DND-41 (cell line): ENCODE measurements at regions not wholly inside any gene's neighbourhood (a gene's known extent, or its start where the extent isn't known, plus 50 kb on each side); places are given as distances from the start of the nearest gene placed in this dataset.

ENCODE experiments used
- ATAC-seq: fragments of 200-7000 bp; cut with Tn5 transposase; 3 replicates; pipeline ENCODE4 v1.9.1; 2021; ENCODE audit warnings: low read depth; ENCODE audit not compliant: insufficient read depth
- DNase-seq: peaks from one replicate; pipeline ENCODE4 v3.0.0-alpha.2; 2020
- H2AFZ ChIP-seq: 2 replicates; pipeline ENCODE4 v1.6.0; 2012; ENCODE audit warnings: low read depth, low read length
- H3K27ac ChIP-seq: 2 replicates; pipeline ENCODE4 v1.5.1; 2012; ENCODE audit warnings: low read length, inconsistent platforms
- H3K27me3 ChIP-seq: fragments of 200-600 bp; sonication (generic); 2 replicates; pipeline ENCODE4 v1.6.0; 2012; ENCODE audit warnings: low read length, mild to moderate bottlenecking, inconsistent platforms; ENCODE audit not compliant: insufficient read depth, poor library complexity
- H3K36me3 ChIP-seq: 2 replicates; pipeline ENCODE4 v1.5.1; 2012; ENCODE audit warnings: low read length, inconsistent platforms; ENCODE audit not compliant: insufficient read depth
- H3K4me1 ChIP-seq: 2 replicates; pipeline ENCODE4 v1.5.1; 2012; ENCODE audit warnings: mild to moderate bottlenecking, low read length; ENCODE audit not compliant: insufficient read depth
- H3K4me2 ChIP-seq: 2 replicates; pipeline ENCODE4 v1.6.0; 2012; ENCODE audit warnings: mild to moderate bottlenecking, moderate library complexity, low read length, inconsistent platforms; ENCODE audit not compliant: insufficient read depth
- H3K4me3 ChIP-seq, 2 experiments: fragments of 200-600 bp in 1 of 2; shearing (Covaris generic) in 1 of 2; 2 replicates each; pipeline ENCODE4 v1.5.1; 2012 to 2016; ENCODE audit warnings: inconsistent platforms in 2 of 2, low read length in 2 of 2, mild to moderate bottlenecking in 2 of 2, low read depth in 1 of 2, moderate library complexity in 1 of 2
- H3K79me2 ChIP-seq: 2 replicates; pipeline ENCODE4 v1.6.0; 2012; ENCODE audit warnings: low read length, inconsistent platforms; ENCODE audit not compliant: insufficient read depth
- H3K9ac ChIP-seq: 2 replicates; pipeline ENCODE4 v1.6.0; 2012; ENCODE audit warnings: low read depth, mild to moderate bottlenecking, inconsistent platforms, low read length, moderate library complexity
- H3K9me3 ChIP-seq: 2 replicates; pipeline ENCODE4 v1.5.1; 2012; ENCODE audit warnings: low read length, moderate library complexity, mild to moderate bottlenecking, inconsistent platforms; ENCODE audit not compliant: insufficient read depth, severe bottlenecking
- H4K20me1 ChIP-seq: 2 replicates; pipeline ENCODE4 v1.6.0; 2012; ENCODE audit warnings: low read length; ENCODE audit not compliant: insufficient read depth
- CTCF ChIP-seq: IDR thresholded peaks from 2 replicates; pipeline ENCODE4 v1.5.1; 2012; ENCODE audit warnings: borderline replicate concordance, low read length, moderate library complexity, mild to moderate bottlenecking; ENCODE audit not compliant: poor library complexity, severe bottlenecking; ENCODE audit errors: extremely low read depth
- EZH2 ChIP-seq: IDR thresholded peaks from 3 replicates; pipeline ENCODE4 v1.6.1; 2012; ENCODE audit warnings: borderline replicate concordance, low read depth, mild to moderate bottlenecking, moderate library complexity, low read length, inconsistent platforms; ENCODE audit not compliant: severe bottlenecking

- Histone ChIP-seq H3K4me3 (no peak overlapping the region), H4K20me1 (no peaks in the 10 kb centered on the region), H3K9me3 (no peaks in the 10 kb centered on the region), H2AFZ (no peak overlapping the region), H3K27ac (no peak overlapping the region), H3K27me3 (no peaks in the 10 kb centered on the region), H3K36me3 (no peaks in the 10 kb centered on the region), H3K4me1 (no peaks in the 10 kb centered on the region), H3K4me2 (no peak overlapping the region), H3K9ac (no peak overlapping the region), H3K79me2 (no peaks in the 10 kb centered on the region)
- ATAC-seq (no peak), DNase-seq (no peak)
- TF ChIP-seq EZH2 (no peak), CTCF (no peak)
Observed at GRCh38 chr4:19014594-19014993, 993.0 kb upstream of the LCORL start.

- no peaks in the 10 kb centered on the region for H3K4me1 ChIP-seq
- H3K9me3 ChIP-seq, result no peaks in the 10 kb centered on the region
- no peaks in the 10 kb centered on the region for H4K20me1 ChIP-seq
- DNase-seq (no peak), ATAC-seq (no peak)
- no peaks in the 10 kb centered on the region for H3K79me2 ChIP-seq
- H3K27ac ChIP-seq, result no peak overlapping the region
- no peak overlapping the region for H3K4me2 ChIP-seq
- TF ChIP-seq CTCF (no peak), EZH2 (no peak)
- H3K36me3 ChIP-seq, result no peaks in the 10 kb centered on the region
- H3K27me3 ChIP-seq, result no peaks in the 10 kb centered on the region
- no peak overlapping the region for H3K4me3 ChIP-seq
- H2AFZ ChIP-seq, result no peak overlapping the region
- H3K9ac ChIP-seq, result no peak overlapping the region
Observed at GRCh38 chr4:19010761-19011160, 989.2 kb upstream of the LCORL start.

GRCh38 chr4:19009881-19010280, 988.3 kb upstream of the LCORL start:
- DNase-seq (no peak), ATAC-seq (no peak)
- H3K9ac ChIP-seq, result no peak overlapping the region
- no peaks in the 10 kb centered on the region for H3K27me3 ChIP-seq
- H3K79me2 ChIP-seq, result no peaks in the 10 kb centered on the region
- no peaks in the 10 kb centered on the region for H3K36me3 ChIP-seq
- H3K4me3 ChIP-seq, result no peak overlapping the region
- no peak overlapping the region for H2AFZ ChIP-seq
- no peaks in the 10 kb centered on the region for H3K4me1 ChIP-seq
- no peak overlapping the region for H3K4me2 ChIP-seq
- no peak overlapping the region for H3K27ac ChIP-seq
- no peak for TF ChIP-seq CTCF
- no peak for TF ChIP-seq EZH2
- no peaks in the 10 kb centered on the region for H3K9me3 ChIP-seq
- no peaks in the 10 kb centered on the region for H4K20me1 ChIP-seq

GRCh38 chr4:19005211-19005610, 983.7 kb upstream of the LCORL start:
- no peak overlapping the region for H3K4me3 ChIP-seq
- H4K20me1 ChIP-seq, result no peaks in the 10 kb centered on the region
- H3K4me1 ChIP-seq, result no peaks in the 10 kb centered on the region
- no peaks in the 10 kb centered on the region for H3K79me2 ChIP-seq
- H2AFZ ChIP-seq, result no peak overlapping the region
- no peaks in the 10 kb centered on the region for H3K9me3 ChIP-seq
- H3K9ac ChIP-seq, result no peak overlapping the region
- no peaks in the 10 kb centered on the region for H3K27me3 ChIP-seq
- H3K36me3 ChIP-seq, result no peaks in the 10 kb centered on the region
- H3K4me2 ChIP-seq, result no peak overlapping the region
- no peak for DNase-seq
- no peak for TF ChIP-seq EZH2
- no peak for TF ChIP-seq CTCF
- no peak overlapping the region for H3K27ac ChIP-seq
- ATAC-seq, result no peak
